ENCODE measurements at regions not wholly inside any gene's neighbourhood (a gene's known extent, or its start where the extent isn't known, plus 50 kb on each side); places are given as distances from the start of the nearest gene placed in this dataset.

DNA sequence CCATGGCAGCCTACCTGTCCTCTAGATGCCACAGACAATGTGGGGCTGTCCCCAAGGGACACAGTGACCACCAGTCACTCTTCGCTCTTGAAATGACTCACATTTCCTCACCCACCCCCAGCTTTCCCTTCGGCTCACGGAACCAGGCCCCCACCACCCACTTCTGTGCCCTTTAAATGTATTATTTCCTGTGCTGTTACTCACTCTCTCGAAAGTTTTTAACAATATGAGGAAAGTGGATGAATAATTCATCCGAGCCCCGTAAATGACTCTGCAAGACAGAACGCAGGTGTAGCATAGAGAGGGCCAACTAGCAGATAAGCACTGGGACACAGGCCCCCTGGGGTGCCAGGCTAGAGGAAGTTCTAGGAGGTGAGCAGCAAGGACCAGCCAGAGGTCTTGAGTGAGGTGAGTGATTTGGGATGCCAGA is 179.5 kb upstream of the TBL1X start:
- TF ChIP-seq, protein P1, sequence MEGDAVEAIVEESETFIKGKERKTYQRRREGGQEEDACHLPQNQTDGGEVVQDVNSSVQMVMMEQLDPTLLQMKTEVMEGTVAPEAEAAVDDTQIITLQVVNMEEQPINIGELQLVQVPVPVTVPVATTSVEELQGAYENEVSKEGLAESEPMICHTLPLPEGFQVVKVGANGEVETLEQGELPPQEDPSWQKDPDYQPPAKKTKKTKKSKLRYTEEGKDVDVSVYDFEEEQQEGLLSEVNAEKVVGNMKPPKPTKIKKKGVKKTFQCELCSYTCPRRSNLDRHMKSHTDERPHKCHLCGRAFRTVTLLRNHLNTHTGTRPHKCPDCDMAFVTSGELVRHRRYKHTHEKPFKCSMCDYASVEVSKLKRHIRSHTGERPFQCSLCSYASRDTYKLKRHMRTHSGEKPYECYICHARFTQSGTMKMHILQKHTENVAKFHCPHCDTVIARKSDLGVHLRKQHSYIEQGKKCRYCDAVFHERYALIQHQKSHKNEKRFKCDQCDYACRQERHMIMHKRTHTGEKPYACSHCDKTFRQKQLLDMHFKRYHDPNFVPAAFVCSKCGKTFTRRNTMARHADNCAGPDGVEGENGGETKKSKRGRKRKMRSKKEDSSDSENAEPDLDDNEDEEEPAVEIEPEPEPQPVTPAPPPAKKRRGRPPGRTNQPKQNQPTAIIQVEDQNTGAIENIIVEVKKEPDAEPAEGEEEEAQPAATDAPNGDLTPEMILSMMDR (IDR thresholded peaks at IDR 0.05), result no peak
- no peak overlapping the region for H3K9ac ChIP-seq (ENCODE audit: low read depth in 2 of 2, low read length in 2 of 2)
- no peak overlapping the region for H3K4me3 ChIP-seq
- H3K4me1 ChIP-seq, result no peaks in the 10 kb centered on the region
- H3K36me3 ChIP-seq, result no peaks in the 10 kb centered on the region
- no peaks in the 10 kb centered on the region for H3K27me3 ChIP-seq
- H3K27ac ChIP-seq, result no peak overlapping the region
- no peak for DNase-seq
- intact Hi-C loops (cut with DNase I), result no loop called here
- no peaks in the 10 kb centered on the region for H3K9me3 ChIP-seq

DNA sequence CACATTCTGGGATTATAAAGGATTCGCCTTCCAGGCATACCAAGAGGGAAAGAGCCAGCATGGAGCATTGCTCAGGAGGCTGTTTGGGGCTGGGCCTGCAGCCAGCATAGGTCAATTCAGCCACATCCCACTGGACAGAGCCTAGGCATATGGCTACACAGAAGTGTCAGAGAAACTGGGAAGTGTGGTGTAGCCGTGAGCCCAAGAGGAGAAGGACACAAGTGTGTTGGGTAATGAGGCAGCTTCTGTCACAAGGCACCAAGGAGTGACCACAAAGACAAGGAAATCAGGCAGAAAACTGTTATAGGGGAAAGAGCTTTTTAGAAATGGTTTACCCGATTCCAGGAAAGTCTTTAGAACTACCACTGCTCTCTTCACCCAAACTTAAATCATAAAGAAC is 178.6 kb upstream of the TBL1X start:
- Histone ChIP-seq H3K36me3 (no peaks in the 10 kb centered on the region), H3K9ac (ENCODE audit: low read depth in 2 of 2, low read length in 2 of 2) (no peak overlapping the region), H3K4me3 (no peak overlapping the region), H3K27ac (no peak overlapping the region), H3K27me3 (no peaks in the 10 kb centered on the region), H3K4me1 (no peaks in the 10 kb centered on the region), H3K9me3 (no peaks in the 10 kb centered on the region)
- no peak for DNase-seq
- TF ChIP-seq, protein P1 (IDR thresholded peaks at IDR 0.05), result no peak
- intact Hi-C loops (cut with DNase I), result no loop called here

DNA sequence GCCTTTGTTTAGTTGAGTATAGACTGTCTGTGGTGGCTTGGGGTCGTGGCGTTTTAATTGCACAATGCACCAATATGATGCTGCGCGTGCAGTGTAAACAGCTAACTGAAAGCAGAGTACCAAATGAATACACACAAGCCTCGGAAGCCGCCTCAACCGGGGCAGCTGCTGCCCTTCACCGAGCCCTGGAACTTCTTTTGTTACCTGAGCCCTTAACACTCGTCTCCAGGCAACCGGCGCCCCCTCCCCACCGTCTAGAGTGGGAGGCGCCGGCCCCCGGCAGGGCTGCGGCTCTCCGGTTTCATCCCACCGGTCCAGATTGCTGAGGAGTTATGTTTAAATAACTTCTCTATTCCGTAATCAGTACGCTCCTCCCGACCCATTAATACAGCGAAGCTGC is 173.2 kb upstream of the TBL1X start:
- H3K27ac ChIP-seq, result no peak overlapping the region
- peaks cover 11% of the 10 kb centered on the region for H3K27me3 ChIP-seq
- no peaks in the 10 kb centered on the region for H3K9me3 ChIP-seq
- intact Hi-C loops (cut with DNase I), result no loop called here
- TF ChIP-seq, protein P1 (IDR thresholded peaks at IDR 0.05), result no peak
- H3K36me3 ChIP-seq, result no peaks in the 10 kb centered on the region
- H3K4me3 ChIP-seq, result no peak overlapping the region
- H3K4me1 ChIP-seq, result no peaks in the 10 kb centered on the region
- H3K9ac ChIP-seq (ENCODE audit: low read depth in 2 of 2, low read length in 2 of 2), result no peak overlapping the region
- no peak for DNase-seq

DNA sequence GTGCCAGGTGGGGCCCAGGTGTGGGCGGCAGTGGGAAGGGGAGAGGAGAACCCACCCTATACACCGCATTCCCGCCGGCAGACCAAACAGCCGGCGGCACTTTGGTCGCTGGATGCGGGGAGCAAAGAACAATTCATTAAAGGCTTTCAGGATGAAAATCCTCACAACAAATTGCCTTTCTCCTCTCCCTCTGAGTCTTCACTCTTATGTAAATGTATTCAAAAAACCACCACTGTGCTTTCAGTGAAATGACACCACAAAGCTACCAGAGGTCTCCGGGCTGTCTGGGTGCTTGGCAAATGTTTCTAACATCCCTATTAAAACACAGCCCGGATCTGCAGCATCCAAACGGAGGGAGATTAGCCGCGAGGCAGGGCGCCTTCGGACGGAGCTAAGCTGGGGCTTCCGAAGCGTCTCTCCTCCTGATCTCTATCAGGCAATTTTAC is 171.8 kb upstream of the TBL1X start:
- Histone ChIP-seq H3K9ac (ENCODE audit: low read depth in 2 of 2, low read length in 2 of 2) (no peak overlapping the region), H3K4me1 (no peaks in the 10 kb centered on the region), H3K36me3 (no peaks in the 10 kb centered on the region), H3K9me3 (no peaks in the 10 kb centered on the region), H3K27ac (no peak overlapping the region), H3K27me3 (peaks cover 11% of the 10 kb centered on the region), H3K4me3 (no peak overlapping the region)
- intact Hi-C loops (cut with DNase I), result no loop called here
- TF ChIP-seq, protein P1 (IDR thresholded peaks at IDR 0.05), result no peak
- DNase-seq, result no peak

DNA sequence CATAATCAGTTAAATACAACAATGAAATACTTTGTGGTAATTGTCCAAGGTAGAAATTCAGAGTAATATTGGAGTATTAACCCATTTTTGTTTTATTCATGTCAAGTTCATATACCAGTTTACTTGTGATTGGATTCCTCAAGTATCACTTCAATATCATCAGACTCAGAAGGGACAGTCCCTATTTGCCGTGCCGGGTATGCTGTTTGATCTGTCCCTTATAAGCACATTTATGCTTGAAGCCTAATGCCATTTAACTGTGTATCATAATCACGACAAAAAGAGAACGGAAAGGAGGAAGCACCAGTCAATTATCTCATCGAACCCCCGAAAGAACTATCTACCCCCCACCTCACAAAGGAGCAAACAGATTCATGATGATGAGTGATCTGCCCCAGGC is 171.0 kb upstream of the TBL1X start:
- Histone ChIP-seq H3K9me3 (no peaks in the 10 kb centered on the region), H3K4me1 (no peaks in the 10 kb centered on the region), H3K9ac (ENCODE audit: low read depth in 2 of 2, low read length in 2 of 2) (no peak overlapping the region), H3K4me3 (no peak overlapping the region), H3K27me3 (peaks cover 11% of the 10 kb centered on the region), H3K27ac (no peak overlapping the region), H3K36me3 (no peaks in the 10 kb centered on the region)
- no peak for DNase-seq
- TF ChIP-seq, protein P1 (IDR thresholded peaks at IDR 0.05), result no peak
- intact Hi-C loops (cut with DNase I), result no loop called here

DNA sequence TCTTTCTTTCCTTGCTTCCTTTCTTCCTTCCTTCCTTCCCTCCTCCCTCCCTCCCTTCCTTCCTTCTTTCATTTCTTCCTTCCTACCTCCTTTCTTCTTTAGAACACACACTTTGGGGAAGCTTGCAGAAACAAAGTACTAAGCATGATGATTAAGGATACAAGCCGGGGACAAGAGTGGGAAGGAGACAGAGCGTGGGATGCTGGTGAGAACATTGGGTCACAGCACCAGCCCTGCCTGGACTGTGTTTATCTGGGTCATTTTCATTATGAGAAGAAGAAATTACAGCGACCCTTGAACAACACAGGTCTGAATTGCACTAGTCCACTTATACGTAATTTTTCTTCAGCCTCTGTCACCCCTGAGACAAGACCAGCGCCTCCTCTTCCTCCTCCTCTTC is 169.3 kb upstream of the TBL1X start:
- intact Hi-C loops (cut with DNase I), result no loop called here

More for the DNA sequence above, 169.3 kb upstream of the TBL1X start:
- TF ChIP-seq, protein P1 (IDR thresholded peaks at IDR 0.05), result no peak
- Histone ChIP-seq H3K4me3 (no peak overlapping the region), H3K36me3 (no peaks in the 10 kb centered on the region), H3K27me3 (peaks cover 11% of the 10 kb centered on the region), H3K27ac (no peak overlapping the region), H3K9me3 (no peaks in the 10 kb centered on the region), H3K9ac (ENCODE audit: low read depth in 2 of 2, low read length in 2 of 2) (no peak overlapping the region), H3K4me1 (no peaks in the 10 kb centered on the region)
- no peak for DNase-seq
